HG03159 (cell line): ENCODE measurements at regions not wholly inside any gene's neighbourhood (a gene's known extent, or its start where the extent isn't known, plus 50 kb on each side); places are given as distances from the start of the nearest gene placed in this dataset.

Source experiments
- ATAC-seq: cut with Tn5 transposase; IDR thresholded peaks from one replicate; pipeline ENCODE4 v1.9.1; 2021; ENCODE audit warnings: mild to moderate bottlenecking, moderate library complexity; ENCODE audit not compliant: unreplicated experiment

DNA sequence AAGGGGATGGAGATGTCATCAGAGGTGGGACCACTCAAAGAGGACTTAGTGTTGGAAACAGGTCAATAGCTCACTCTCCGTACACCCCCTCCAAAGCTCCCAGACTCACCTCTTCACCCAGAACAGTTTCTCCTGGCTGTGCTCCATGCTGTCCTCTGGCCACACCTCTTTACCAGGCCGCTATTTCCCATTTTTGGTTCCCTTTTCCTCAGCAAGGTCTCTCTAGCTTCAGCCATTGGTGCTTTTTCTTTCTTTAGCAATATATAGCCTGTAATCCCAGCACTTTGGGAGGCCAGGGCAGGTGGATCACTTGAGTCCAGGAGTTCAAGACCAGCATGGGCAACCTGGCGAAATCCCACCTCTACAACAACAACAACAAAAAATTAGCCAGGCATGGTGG, 123.6 kb upstream of the SMAD3 start:
- no peak for ATAC-seq

DNA sequence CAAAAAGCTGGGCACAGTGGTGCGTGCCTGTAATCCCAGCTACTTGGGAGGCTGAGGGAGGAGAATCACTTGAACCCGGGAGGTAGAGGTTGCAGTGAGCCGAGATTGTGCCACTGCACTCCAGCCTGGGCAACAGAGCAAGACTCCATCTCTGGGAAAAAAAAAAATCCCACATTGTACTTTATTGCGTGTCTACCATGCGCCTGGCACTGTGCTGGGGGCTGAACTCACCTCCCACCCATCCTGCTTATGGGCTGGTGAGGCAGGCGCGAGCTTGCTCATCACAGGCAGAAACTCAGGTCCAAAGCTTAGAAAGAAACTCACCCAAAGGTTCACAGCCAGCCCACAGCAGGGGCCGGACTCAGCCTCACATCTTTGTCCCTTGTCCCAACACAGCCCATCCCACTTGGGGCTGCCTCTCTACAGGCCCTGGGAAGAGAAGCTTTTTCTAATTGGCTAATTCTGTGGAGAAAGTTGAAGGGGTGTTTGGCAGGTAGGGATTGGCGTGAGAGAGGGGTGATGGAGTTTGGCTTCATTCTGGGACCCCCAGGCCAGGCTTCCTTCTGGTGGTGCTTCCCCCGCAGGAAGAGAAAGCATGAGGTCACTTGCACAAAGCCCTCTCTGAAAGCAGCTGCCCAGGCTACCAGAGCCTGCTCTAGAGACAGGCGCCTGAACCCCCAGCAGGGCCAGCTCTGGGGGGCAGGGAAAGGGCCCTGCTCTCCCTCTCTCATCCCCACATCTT, 122.6 kb upstream of the SMAD3 start:
- no peak for ATAC-seq

DNA sequence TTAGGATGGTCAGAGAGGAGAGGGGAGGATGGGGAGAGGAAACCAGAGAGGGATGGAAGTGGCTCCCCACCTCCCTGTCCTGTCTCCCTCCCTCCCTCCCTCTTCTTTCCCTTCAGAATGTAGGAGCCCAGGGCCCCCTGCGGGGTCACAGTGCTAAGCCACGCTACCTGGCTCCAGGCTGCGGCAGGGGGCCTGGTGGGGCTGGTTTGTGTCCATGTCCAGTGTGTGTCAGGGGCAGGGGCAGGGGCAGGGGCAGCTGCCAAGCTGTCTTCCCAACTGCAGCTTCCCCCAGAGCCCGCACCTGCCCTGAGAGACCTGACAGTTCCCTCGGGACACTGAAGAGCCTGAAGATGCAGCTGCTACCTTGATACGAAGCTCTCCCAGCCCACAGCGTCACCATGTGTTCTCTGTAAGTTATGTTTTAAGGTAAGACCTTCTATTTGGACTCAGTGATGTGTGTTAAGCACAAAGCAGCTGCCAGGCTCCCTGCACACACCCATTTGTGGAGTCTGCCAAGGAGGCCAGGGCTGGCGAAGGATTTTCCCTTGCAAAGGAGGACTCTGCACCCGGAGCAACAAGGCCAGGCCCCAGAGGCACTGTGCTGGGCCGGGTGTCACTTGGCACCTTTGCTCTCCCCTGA, 121.8 kb upstream of the SMAD3 start:
- ATAC-seq = no peak

DNA sequence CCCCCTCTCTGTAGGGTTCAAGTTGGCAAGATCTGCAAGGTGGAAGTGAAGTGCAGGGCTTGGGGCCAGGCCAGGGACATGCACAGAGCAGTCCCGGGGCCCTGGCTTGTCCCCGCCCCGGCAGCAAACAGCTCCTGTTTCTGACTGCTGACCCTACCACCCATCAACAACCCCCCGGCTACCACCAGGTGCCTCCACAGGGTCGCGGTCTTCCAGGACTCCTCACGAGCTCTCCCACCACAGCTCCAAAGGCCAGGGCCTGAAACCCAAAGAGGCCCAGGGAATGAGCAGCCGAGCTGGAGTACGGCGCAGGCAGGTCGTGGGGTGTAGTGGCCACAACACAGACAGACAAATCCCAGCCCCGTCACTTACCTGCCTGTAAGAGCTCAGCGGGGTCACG, 121.3 kb upstream of the SMAD3 start:
- ATAC-seq = no peak

DNA sequence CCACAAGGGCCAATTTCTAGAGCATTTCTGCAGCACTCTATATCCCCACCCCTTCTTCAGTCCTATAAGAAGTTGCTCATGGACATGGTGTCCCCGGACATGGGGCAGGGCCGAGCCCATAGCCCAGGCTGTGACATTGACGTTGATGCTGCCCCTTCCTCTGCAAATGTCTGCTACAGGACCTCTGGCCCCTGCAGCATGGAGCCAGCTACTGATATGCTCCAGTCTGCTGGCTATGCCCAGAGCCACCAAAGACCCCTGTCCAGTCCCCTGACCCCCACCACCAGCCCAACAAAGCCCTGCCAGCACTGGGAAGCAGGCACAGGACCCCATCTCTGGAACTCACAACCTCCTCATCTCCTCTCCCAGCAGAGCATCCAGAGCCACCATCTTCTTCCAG, 120.1 kb upstream of the SMAD3 start:
- no peak for ATAC-seq

DNA sequence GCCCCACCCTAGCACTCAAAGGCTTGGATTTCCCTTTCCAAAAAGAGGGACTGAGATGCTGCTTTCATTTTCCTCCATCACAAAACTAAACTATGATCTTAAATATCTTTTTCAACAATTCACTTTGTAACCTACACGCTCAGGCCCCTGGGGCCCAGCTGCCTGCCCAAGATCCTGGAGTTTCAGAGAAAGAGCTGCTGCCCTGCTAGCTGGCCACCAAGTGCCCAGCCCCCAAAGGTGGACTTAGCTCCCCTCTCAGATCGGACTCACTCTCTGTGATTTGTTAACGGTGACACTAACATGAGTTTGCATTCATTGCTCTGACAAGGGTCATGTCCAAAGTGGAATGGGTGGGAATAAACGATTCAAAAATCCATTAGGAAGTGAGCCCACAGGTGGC, 119.6 kb upstream of the SMAD3 start:
- ATAC-seq = no peak

DNA sequence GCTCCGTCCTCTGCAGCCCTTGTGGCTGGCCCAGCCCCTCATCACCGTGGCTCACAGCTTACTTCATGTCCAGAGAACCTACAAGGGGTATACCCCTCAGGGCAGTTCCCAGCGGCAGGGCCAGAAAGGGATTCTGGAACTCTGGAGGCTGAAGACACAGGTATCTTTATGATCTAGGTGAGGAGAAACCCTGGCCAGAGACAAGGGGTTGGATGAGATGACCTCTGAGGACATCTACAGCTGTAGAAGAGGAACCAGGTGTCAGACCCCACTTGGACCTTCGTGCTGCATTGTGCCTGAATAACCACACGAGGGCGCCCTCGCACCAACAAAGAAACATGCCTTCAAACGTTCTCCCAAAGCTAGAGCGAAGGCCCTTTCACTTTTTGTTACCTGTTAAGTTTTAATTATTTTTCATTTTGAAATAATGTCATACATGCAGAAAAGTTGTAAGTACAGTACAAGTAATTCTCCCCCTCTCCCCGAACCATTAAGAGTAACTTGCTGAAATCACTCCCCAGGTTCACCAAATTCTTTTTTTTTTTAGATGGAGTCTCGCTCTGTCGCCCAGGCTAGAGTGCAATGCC, 118.7 kb upstream of the SMAD3 start:
- ATAC-seq = no peak

DNA sequence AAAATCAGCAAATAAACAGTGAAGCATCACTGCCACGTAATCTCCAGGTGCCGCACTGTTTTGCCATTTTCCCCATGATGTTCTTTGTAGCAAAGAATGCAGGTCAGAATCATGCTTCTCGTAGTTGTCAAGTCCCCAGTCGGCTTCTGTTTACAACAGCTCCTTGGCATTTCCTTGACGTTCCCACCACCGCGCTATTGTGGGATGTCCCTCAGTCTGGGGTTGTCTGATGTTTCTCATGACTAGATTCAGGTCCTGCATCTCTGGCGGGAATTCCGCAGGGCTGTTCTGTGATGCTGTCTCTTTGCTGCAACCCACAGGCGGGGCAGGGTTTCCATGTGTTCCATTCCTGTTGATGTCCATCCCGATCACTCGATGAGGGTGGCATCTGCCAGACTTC, 117.9 kb upstream of the SMAD3 start:
- no peak for ATAC-seq

DNA sequence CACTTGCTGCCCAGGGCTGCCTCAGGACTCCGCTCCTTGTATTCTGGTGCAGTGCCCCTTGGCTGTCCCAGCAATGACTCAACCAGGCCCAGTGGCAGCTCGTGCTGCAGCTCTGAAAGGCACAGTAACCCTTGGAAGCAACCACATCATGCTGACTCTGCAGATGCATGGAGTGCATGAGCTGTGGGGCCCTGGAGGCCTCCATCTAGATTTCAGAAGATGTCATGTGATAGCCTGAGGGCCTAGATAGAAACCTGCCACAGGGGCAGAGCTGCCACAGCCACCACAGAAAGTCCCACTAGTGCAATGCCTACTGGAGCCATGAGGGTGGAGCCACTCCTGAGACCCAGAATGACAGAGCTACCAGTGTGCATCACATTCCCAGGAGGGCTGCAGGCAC, 117.1 kb upstream of the SMAD3 start:
- ATAC-seq = no peak

DNA sequence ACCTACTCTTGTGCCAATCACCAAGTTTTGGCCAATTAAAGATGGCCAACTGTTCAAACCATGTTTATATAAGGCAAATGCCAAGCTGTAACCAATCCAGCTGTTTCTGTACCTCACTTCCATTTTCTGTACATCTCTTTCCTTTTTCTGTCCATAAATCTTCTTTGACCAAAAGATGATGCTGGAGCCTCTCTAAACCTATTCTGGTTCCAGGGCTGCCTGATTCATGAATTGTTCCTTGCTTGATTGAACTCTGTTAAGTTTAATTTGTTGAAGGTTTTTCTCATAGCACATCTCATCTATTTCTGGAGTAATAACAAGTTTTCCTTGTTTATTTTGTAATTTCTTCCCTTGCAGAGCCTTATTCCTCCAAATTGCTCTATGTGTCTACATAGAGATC, 115.3 kb upstream of the SMAD3 start:
- no peak for ATAC-seq

DNA sequence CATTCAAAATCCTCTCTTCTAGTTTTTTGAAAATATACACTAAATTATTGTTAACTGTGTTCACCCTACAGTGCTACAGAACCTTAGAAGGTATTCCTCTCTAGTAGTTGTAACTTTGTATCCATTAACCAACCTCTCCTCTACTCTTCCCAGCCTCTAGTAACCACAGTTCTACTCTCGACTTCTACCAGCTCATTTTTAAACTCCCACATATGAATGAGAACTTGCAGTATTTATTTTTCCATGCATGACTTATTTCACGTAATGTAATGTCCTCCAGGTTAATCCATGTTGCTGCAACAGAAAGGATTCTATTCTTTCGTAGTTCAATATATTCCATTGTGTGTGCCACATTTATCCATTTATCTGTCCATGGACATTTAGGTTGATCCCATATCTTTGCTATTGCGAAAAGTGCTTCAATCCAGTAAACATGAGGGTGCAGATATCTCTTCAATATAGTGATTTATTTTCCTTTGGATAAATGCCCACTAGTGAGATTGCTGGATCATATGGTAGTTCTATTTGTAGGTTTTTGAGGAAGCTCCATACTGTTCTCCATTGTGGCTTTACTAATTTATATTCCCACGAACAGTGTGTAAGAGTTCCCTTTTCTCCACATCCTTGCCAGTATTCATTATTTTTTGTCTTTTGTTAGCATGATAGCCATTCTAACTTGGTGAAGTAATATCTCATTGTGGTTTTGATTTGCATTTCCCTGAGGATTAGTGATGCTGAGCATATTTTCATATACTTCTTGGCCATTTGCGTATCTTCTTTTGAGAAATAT, 113.7 kb upstream of the SMAD3 start:
- ATAC-seq = no peak

DNA sequence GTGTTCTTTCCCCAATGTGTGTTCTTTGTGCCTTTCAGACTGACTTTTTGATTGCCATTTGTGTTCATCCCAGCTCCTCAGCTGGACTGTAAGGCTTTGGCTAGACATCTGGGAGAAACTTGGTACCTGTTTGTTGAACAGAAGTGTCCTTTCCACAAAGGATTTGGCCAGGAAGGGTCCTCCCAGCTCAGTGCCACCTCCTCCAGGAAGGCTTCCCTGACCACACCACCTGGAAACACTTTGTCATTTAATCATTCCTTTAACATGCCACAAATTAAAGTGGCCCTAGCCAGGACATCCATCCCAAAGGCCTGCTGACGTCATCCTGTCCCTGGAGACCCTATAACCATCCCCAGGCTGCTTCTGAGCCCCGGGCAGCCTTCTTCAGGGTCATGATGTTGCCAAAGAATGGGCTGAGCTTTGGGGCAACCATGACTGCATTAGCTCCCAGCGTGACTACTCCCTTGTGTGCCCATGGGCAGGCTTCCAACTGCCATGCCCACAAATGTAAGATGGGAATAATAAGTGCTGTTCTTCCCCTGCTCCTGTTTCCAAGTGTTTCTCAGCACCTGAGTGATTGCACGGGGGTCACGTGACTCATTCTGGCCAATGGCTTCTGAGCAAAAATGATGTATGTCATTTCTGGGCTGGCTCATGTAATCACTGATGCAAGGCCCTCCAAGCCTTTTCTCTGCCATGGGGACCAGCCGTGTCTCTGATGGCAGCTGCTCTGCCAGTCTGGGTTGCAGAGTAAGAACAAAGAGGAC, 112.5 kb upstream of the SMAD3 start:
- no peak for ATAC-seq

DNA sequence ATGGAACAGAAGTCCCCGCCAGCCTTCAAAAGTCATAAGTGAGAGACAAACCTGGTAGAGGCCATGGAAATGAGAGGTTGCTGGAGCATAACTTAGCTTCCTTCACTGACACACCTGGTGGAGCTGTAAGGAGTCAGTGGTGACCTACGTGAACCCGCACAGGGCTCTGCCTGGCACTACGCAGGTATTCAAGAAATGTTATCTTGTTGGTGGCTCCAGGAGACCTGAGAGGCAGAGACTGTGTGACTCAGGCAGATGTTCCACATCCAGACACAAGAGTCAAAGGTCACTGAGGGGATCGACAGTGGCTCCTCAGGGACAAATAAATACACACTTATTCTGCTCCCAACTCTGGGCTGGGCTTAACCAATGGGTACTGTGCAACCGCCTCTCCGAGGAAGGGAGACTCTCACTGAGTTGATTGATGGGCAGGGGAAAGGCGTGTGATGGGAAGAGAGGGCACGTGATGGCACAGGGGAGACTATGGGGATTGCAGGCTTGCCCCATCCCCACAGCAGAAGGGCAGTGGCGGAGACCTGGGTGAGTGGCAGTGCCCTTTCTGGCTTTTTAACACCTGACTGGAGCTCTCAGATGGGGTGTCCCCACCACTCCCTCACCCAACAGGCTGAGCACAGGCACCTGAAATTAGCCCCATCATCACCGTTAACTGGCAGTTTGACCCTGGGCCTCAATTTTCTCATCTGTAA, 111.7 kb upstream of the SMAD3 start:
- ATAC-seq = no peak

DNA sequence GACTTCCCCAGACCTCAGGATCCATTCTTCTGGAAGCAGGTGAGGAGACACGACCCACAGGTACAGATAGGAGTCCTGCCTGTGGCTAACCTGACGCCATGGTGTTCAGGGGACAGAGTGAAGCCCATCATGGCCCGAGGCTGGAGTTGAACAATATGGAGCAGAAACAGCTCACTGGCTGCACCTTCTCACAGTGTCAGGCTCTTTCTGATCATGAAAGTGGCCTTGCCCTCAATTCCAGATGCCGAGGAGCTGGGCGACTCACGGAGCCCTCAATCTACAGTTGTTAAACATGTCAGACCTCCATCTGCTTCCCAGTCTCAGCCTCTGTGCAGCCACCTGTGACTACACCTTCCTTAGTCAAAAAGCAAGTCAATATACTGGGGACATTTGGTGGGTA, 110.8 kb upstream of the SMAD3 start:
- no peak for ATAC-seq

DNA sequence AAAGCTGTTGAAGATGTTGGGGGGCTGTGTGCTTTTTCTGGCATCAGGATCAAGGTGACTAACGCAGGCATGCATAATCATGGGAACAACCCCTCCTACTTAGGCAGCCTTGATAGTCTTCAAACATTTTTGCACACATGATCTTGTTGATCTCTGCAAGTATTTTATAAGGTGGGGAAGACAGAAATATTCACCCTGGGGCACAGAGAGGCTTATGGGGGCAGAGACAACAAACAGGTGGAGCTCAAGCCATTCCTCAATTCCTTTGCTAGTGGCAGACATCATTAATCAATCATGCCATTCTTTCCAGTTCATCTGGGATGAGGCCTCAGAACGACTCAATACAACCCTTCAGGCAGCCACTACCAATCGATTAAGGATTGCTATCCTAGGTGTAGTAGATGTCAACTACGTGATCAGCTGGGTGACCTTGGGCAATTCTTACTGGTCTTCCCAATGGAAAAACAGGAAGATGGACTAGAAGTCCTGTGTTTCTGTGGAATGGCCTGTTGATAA, 110.3 kb upstream of the SMAD3 start:
- no peak for ATAC-seq

DNA sequence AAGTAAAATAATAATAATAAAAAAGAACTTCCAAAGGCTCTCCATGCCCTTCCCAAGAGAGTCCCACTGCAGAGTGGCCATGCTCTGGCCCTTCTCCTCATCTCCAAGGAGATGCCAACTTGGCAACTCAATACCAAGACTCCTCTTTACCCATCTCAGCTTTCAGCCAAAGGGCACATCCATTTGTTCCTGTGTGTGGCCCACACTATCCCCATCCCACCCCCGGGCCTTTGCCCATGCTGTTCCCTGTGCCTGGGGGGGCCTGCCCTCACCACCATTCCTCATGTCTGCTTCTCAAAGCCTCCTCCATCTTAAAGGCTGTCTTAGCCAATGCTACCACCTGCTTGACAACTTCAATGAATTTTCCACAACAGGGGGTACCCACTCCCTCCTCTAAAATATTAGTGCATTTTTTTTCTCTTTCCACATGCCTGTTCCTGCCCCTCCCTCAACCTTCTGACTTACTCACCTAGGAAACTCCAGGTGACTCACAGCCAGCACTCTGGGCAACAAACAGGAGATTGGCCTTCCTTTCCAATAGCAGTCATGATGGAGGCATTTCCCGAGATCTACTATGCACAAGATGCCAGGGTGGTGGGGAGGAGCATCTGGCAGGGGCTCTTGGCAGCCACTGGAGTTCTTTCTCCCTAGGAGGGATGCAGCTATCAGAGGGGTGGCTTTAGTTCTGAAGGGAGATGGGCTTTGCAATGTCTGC, 109.4 kb upstream of the SMAD3 start:
- ATAC-seq = no peak

DNA sequence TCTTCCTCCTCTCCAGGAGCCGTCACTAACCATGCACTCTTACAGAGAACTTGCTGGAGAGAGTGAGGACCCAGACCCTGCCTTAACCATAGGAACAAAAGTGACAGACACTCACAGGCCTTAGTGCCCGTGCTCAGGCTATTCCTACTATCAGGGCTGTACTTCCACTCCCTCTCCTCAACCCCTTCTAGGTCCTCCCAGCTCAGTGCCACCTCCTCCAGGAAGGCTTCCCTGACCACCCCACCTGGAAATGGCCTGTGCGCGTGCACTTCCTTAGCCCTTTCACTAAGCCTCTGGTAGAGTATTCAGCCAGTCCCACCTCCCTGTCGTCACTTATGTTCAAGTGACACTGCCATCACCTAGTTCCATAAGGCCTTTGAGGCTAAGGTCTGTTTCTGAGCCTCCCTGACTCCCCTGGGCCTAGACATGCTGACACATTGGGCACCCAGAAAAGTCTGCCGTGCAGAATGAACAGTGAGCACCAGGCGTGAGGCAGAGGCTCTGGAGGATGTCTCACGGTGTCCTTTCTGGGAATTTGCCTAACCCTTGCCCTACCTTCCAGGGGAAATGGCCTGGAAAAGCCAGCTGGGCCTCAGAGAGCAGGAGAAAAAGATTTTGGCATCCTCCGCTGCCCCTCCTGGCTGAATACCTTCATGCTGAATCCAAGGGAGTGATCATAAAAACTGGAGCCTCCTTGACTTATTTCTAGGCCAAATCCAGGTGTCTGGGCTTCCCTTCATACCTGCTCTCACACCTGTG, 108.6 kb upstream of the SMAD3 start:
- ATAC-seq = no peak

DNA sequence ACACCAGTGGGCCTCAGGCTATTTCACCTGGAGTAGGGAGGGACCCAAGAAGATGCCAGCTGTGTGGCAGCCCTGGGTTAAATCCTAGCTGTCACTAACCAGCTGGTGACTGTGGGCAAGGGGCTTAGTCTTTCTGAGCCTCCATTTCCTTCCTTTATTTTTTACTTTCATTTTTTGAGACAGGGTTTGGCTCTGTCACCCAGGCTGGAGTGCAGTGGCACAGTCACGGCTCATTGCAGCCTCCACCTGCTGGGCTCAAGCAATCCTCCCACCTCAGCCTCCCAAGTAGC, 108.0 kb upstream of the SMAD3 start:
- no peak for ATAC-seq

DNA sequence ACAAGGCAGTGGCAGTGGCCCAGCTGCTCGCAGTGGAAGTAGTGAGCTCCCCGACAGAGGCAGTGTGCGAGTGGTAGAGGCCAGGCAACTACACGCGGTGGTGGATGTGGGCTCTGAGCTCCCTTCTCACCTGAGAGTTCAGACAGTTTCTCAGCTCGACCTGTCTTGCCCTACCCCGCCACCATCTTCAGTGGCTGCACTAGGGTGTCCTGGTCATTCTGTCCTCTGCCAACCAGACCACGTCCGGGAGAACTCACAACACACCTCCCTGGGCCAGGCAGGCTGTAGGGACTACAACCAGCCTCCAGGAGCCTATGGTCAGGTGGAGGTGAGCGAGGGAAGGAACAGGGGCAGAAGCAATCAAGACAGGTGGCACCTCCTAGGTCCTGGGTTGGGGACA, 106.3 kb upstream of the SMAD3 start:
- ATAC-seq = no peak
